MCF 10A (cell line): ENCODE measurements at regions not wholly inside any gene's neighbourhood (a gene's known extent, or its start where the extent isn't known, plus 50 kb on each side); places are given as distances from the start of the nearest gene placed in this dataset.

Experiments used
- BruUV-seq: library from RNA; stranded (reverse); fragments of 400-500 nt; replicated peaks from 2 replicates; lab custom pipeline; 2021; lab: Mats Ljungman, UMichigan
- CTCF ChIA-PET: fragments of 300-600 bp; sonication (Branson Sonifier 250); formaldehyde crosslinking; extraction: SDS; loops from one replicate; lab custom pipeline; 2021; ENCODE audit warnings: antibody characterized with exemption, inconsistent platforms; lab: Yijun Ruan, JAX
- POLR2A ChIA-PET: fragments of 300-600, 350-650 bp; sonication (Branson Sonifier 250); formaldehyde crosslinking; extraction: SDS; loops from one replicate; lab custom pipeline; 2020; ENCODE audit warnings: antibody characterized with exemption, inconsistent platforms; lab: Yijun Ruan, JAX
- DNase-seq: peaks from one replicate; pipeline ENCODE4 v3.0.0-alpha.2; 2018; ENCODE audit not compliant: unreplicated experiment
- H3K27ac Mint-ChIP-seq: one replicate; pipeline ENCODE4 v1.8.0; 2022; ENCODE audit warnings: mild to moderate bottlenecking, low read depth, mixed read lengths; ENCODE audit not compliant: unreplicated experiment
- H3K27me3 Mint-ChIP-seq: one replicate; pipeline ENCODE4 v1.8.0; 2022; ENCODE audit warnings: mixed read lengths; ENCODE audit not compliant: insufficient read depth, unreplicated experiment
- H3K36me3 Mint-ChIP-seq: one replicate; pipeline ENCODE4 v1.8.0; 2022; ENCODE audit warnings: mild to moderate bottlenecking, moderate library complexity, mixed read lengths; ENCODE audit not compliant: insufficient read depth, unreplicated experiment
- H3K4me1 Mint-ChIP-seq: one replicate; pipeline ENCODE4 v1.8.0; 2022; ENCODE audit warnings: mixed read lengths; ENCODE audit not compliant: insufficient read depth, unreplicated experiment
- H3K4me3 Mint-ChIP-seq: one replicate; pipeline ENCODE4 v1.8.0; 2022; ENCODE audit warnings: mild to moderate bottlenecking, moderate library complexity, mixed read lengths; ENCODE audit not compliant: unreplicated experiment
- H3K9me3 Mint-ChIP-seq: one replicate; pipeline ENCODE4 v1.8.0; 2022; ENCODE audit warnings: mixed read lengths; ENCODE audit not compliant: unreplicated experiment
- CTCF ChIP-seq: fragments of 200-600 bp; IDR thresholded peaks from one replicate; pipeline ENCODE4 v1.8.0; 2022; ENCODE audit warnings: antibody characterized with exemption, mild to moderate bottlenecking; ENCODE audit not compliant: unreplicated experiment
- intact Hi-C: fragments of 100-400 bp; cut with micrococcal nuclease; formaldehyde crosslinking; loops from 2 replicates; pipeline ENCODE4 v1.14.1; 2022

- ChIA-PET POLR2A (no interaction called here), CTCF (interaction anchor here (0.6 kb wide), 1 partner anchor 71 kb away, joined by 3 read pairs; no protein-coding TSS in a partner anchor)
- Mint-ChIP-seq H3K27ac (no peak overlapping the region), H3K9me3 (no peaks in the 10 kb centered on the region), H3K27me3 (peaks cover under 1% of the 10 kb centered on the region), H3K4me1 (no peaks in the 10 kb centered on the region), H3K4me3 (no peak overlapping the region), H3K36me3 (no peaks in the 10 kb centered on the region)
- no peak for DNase-seq
- BruUV-seq = no TSS peak
- intact Hi-C loops = no loop called here
- no peak for TF ChIP-seq CTCF
Observed at GRCh38 chr1:166626711-166627110, 212.6 kb upstream of the POGK start.

- CTCF ChIA-PET = interaction anchor here (0.5 kb wide), 1 partner anchor 614 kb away, joined by 3 read pairs; no protein-coding TSS in a partner anchor
- BruUV-seq = no TSS peak
- H3K4me1 Mint-ChIP-seq = no peaks in the 10 kb centered on the region
- POLR2A ChIA-PET = no interaction called here
- peak; percentile 24 for DNase-seq
- no peak overlapping the region for H3K4me3 Mint-ChIP-seq
- H3K9me3 Mint-ChIP-seq = no peaks in the 10 kb centered on the region
- peaks cover 4% of the 10 kb centered on the region for H3K27me3 Mint-ChIP-seq
- TF ChIP-seq CTCF = no peak
- H3K36me3 Mint-ChIP-seq = no peaks in the 10 kb centered on the region
- H3K27ac Mint-ChIP-seq = no peak overlapping the region
- intact Hi-C loops = no loop called here
Observed at GRCh38 chr1:166627558-166627957, 211.7 kb upstream of the POGK start.

- Mint-ChIP-seq H3K27me3 (peaks cover 11% of the 10 kb centered on the region), H3K36me3 (no peaks in the 10 kb centered on the region), H3K4me1 (no peaks in the 10 kb centered on the region), H3K4me3 (no peak overlapping the region), H3K9me3 (no peaks in the 10 kb centered on the region), H3K27ac (no peak overlapping the region)
- no peak for TF ChIP-seq CTCF
- ChIA-PET CTCF (no interaction called here), POLR2A (no interaction called here)
- no peak for DNase-seq
- no TSS peak for BruUV-seq
- intact Hi-C loops = no loop called here
Observed at GRCh38 chr1:166628259-166628658, 211.0 kb upstream of the POGK start.

- Mint-ChIP-seq H3K36me3 (no peaks in the 10 kb centered on the region), H3K27me3 (peaks cover 22% of the 10 kb centered on the region), H3K9me3 (no peaks in the 10 kb centered on the region), H3K27ac (no peak overlapping the region), H3K4me1 (no peaks in the 10 kb centered on the region), H3K4me3 (no peak overlapping the region)
- intact Hi-C loops = no loop called here
- POLR2A ChIA-PET = no interaction called here
- no TSS peak for BruUV-seq
- CTCF ChIA-PET = no interaction called here
- DNase-seq = no peak
- no peak for TF ChIP-seq CTCF
Observed at GRCh38 chr1:166629946-166630345, 209.3 kb upstream of the POGK start.
